Choroid plexus epithelial cell (primary cell): ENCODE measurements at regions not wholly inside any gene's neighbourhood (a gene's known extent, or its start where the extent isn't known, plus 50 kb on each side); places are given as distances from the start of the nearest gene placed in this dataset.

Source experiments
- DNase-seq: peaks from one replicate; pipeline ENCODE4 v3.0.0-alpha.2; 2010; ENCODE audit warnings: low read depth
- H3K4me3 ChIP-seq: 2 replicates; pipeline ENCODE4 v1.5.1; 2011; ENCODE audit warnings: low read depth, mild to moderate bottlenecking, control low read depth, low read length, moderate library complexity
- CTCF ChIP-seq: conservative IDR thresholded peaks from 2 replicates; pipeline ENCODE4 v1.5.1; 2011; ENCODE audit warnings: low read depth, mild to moderate bottlenecking, control low read depth, inconsistent platforms, low read length, moderate library complexity

- no peak for DNase-seq
- H3K4me3 ChIP-seq, result no peak overlapping the region
- TF ChIP-seq CTCF, result no peak
These were observed 148.7 kb downstream of the DICER1 start for GRCh38 chr14:95008445-95009217.

- TF ChIP-seq CTCF, result no peak
- H3K4me3 ChIP-seq, result no peak overlapping the region
- DNase-seq, result no peak
These were observed 149.4 kb downstream of the DICER1 start for GRCh38 chr14:95007921-95008320.

- TF ChIP-seq CTCF, result no peak
- H3K4me3 ChIP-seq, result no peak overlapping the region
- DNase-seq, result no peak
These were observed 150.8 kb downstream of the DICER1 start for GRCh38 chr14:95006479-95006878.

GRCh38 chr14:95006051-95006450 lies 151.3 kb downstream of the DICER1 start:
- DNase-seq, result no peak
- no peak overlapping the region for H3K4me3 ChIP-seq
- TF ChIP-seq CTCF, result no peak

GRCh38 chr14:95003099-95003960 lies 154.0 kb downstream of the DICER1 start:
- no peak for TF ChIP-seq CTCF
- H3K4me3 ChIP-seq, result no peak overlapping the region
- DNase-seq, result no peak

GRCh38 chr14:94998685-94999084 lies 158.6 kb downstream of the DICER1 start:
- H3K4me3 ChIP-seq, result no peak overlapping the region
- TF ChIP-seq CTCF, result no peak
- no peak for DNase-seq
